Urinary bladder (tissue), 3 donors: ENCODE measurements at regions not wholly inside any gene's neighbourhood (a gene's known extent, or its start where the extent isn't known, plus 50 kb on each side); places are given as distances from the start of the nearest gene placed in this dataset.
"Not testable (repeated sequence)": the region's sequence is repeated elsewhere in the genome, so short reads cannot be mapped to it uniquely, and the experiment has no call there.

Source experiments
- DNase-seq: peaks from one replicate; pipeline ENCODE4 v3.0.0-alpha.2; 2015; ENCODE audit errors: extremely low spot score
- H3K27ac ChIP-seq: one replicate; pipeline ENCODE4 v1.5.1; 2013; ENCODE audit warnings: low read depth, mild to moderate bottlenecking, moderate library complexity
- H3K36me3 ChIP-seq: one replicate; pipeline ENCODE4 v1.6.1; 2013; ENCODE audit warnings: mild to moderate bottlenecking, moderate library complexity; ENCODE audit not compliant: insufficient read depth
- H3K4me1 ChIP-seq: one replicate; pipeline ENCODE4 v1.6.1; 2013; ENCODE audit warnings: mild to moderate bottlenecking, moderate library complexity; ENCODE audit not compliant: insufficient read depth
- H3K4me3 ChIP-seq: one replicate; pipeline ENCODE4 v1.5.1; 2013; ENCODE audit warnings: low read depth, low read length
- WGBS: extraction: QIAGEN DNeasy Blood & Tissue Kit; methylation state at CpG from one replicate; pipeline ENCODE4 v1.1.7; 2013; 5-methylcytosine and 5-hydroxymethylcytosine counted together
- donor health status: healthy with polysubstance abuse.
- donor health status: healthy.

DNA sequence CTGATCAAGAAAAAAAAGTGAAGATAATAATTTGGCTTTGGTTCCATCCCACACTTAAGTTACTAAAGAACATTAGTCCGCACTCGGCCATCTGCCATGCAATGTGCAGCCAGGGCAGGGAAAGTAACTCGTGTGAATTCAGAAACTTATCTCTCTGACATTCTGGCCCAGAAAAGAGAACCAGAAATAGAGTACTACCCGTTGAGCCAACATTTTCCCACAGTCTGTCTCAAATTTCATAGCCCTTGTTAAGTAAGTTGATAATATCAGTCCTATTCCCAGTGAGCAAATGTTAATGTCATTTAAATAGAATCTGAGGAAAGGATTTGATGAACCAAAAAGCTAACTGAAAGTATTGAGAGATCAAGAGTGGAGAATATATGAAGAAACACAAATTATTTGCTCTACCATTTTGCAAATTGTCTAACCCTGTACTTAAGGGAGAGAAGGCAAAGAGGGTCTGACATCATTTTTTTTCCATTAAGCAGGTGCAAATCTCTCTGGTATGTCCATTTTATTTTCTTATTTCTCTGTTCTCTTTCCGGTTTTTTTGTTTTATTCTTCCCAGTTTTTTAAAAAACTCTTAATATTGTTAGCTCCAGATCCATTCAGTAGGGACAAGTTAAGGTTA, 156.3 kb downstream of the NDFIP2 start:
- Histone ChIP-seq H3K27ac (no peak overlapping the region), H3K4me3 (no peak overlapping the region), H3K4me1 (no peaks in the 10 kb centered on the region), H3K36me3 (no peaks in the 10 kb centered on the region)
- DNase-seq = peak; percentile 40
- 32% methylated on average over 5 of the region's 5 CpGs for WGBS

DNA sequence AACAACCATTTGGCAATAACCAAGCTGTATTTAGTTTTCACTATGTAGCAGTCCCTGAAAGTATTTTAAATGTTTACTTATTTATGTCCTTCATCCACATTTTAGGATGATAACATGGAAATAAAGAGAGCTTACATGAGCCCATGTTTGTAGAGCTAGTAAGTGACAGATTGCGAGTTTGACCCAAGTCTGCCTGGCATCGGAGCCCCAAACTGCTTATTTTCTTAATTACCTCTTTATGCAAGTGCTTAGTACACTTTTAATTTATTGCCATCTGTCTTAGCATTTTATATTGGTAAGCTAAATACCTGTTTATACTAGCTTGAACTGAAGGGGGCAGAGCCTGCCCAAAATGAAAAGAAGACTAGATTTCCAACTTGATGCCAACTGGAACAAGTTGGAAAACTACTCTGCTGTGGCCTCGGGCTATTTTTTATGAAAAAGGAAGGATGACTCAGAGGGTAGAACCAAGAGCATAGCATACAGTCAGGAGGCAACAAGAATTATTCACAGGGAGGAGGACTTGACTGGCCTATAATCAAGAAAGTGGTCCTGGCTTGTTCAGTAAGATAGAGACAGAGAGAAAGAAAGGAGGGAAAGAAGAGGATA, 150.2 kb downstream of the NDFIP2 start:
- no peaks in the 10 kb centered on the region for H3K36me3 ChIP-seq
- 63% methylated on average over 3 of the region's 3 CpGs for WGBS
- no peak for DNase-seq
- H3K4me3 ChIP-seq = no peak overlapping the region
- no peak overlapping the region for H3K27ac ChIP-seq
- no peaks in the 10 kb centered on the region for H3K4me1 ChIP-seq

- 31% methylated on average over 4 of the region's 4 CpGs for WGBS
- H3K4me1 ChIP-seq = no peaks in the 10 kb centered on the region
- no peaks in the 10 kb centered on the region for H3K36me3 ChIP-seq
- H3K4me3 ChIP-seq = no peak overlapping the region
- no peak for DNase-seq
- H3K27ac ChIP-seq = no peak overlapping the region
These were observed 147.5 kb downstream of the NDFIP2 start for GRCh38 chr13:79628463-79628862.

GRCh38 chr13:79626924-79627323, 146.0 kb downstream of the NDFIP2 start:
- H3K27ac ChIP-seq = no peak overlapping the region
- H3K4me3 ChIP-seq = no peak overlapping the region
- H3K4me1 ChIP-seq = no peaks in the 10 kb centered on the region
- WGBS = 94% methylated on average over 6 of the region's 6 CpGs
- no peaks in the 10 kb centered on the region for H3K36me3 ChIP-seq
- no peak for DNase-seq

- H3K4me1 ChIP-seq = no peaks in the 10 kb centered on the region
- H3K4me3 ChIP-seq = no peak overlapping the region
- 69% methylated on average over 1 of the region's 1 CpG for WGBS
- DNase-seq = no peak
- H3K27ac ChIP-seq = no peak overlapping the region
- H3K36me3 ChIP-seq = no peaks in the 10 kb centered on the region
These were observed 144.6 kb downstream of the NDFIP2 start for GRCh38 chr13:79625517-79625916.

DNA sequence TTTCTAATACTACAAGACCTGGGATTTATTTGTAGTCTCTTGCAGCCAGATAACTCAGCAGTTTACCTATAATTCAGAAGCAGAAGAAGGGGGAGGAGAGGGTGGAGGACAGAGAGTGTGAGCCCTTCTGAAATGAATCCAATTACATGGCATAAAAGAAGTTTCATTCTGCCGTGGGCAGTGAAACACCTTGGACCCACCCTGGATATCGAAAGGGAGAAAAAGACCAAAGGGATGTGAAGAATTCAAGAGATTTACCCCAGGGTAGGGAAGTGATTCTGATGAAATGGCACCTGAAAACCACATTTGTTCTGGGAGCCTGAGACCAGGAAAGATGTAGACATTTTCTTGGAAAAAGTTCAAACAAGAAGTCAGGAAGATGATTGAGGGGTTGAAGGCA, 140.9 kb downstream of the NDFIP2 start:
- 91% methylated on average over 2 of the region's 2 CpGs for WGBS
- H3K4me1 ChIP-seq = no peaks in the 10 kb centered on the region
- no peak for DNase-seq
- H3K36me3 ChIP-seq = no peaks in the 10 kb centered on the region
- no peak overlapping the region for H3K4me3 ChIP-seq
- no peak overlapping the region for H3K27ac ChIP-seq

DNA sequence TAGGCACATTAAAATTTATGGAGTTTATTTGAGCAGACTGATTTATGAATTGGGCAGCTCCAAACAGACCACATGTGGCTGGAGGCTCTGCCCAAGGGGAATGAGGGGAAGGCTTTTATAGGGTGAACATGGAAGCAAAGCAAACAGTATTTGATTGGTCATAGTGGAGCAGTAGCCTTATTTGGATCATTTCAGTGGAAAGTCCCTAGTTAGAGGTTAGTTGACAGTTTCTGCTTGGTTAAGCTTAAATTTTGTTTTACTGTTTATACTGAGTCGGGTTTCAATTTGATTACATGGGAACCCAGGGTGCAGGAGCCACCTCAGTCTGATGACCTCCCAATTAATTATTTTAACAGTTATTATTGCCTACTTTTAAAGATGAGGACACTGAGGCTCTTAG, 140.5 kb downstream of the NDFIP2 start:
- 86% methylated on average over 1 of the region's 1 CpG for WGBS
- H3K4me1 ChIP-seq = no peaks in the 10 kb centered on the region
- no peak for DNase-seq
- H3K27ac ChIP-seq = no peak overlapping the region
- H3K36me3 ChIP-seq = no peaks in the 10 kb centered on the region
- no peak overlapping the region for H3K4me3 ChIP-seq

- Histone ChIP-seq H3K27ac (no peak overlapping the region), H3K4me1 (no peaks in the 10 kb centered on the region), H3K36me3 (no peaks in the 10 kb centered on the region), H3K4me3 (no peak overlapping the region)
- DNase-seq = no peak
These were observed 133.4 kb downstream of the NDFIP2 start for GRCh38 chr13:79614250-79614918.

DNA sequence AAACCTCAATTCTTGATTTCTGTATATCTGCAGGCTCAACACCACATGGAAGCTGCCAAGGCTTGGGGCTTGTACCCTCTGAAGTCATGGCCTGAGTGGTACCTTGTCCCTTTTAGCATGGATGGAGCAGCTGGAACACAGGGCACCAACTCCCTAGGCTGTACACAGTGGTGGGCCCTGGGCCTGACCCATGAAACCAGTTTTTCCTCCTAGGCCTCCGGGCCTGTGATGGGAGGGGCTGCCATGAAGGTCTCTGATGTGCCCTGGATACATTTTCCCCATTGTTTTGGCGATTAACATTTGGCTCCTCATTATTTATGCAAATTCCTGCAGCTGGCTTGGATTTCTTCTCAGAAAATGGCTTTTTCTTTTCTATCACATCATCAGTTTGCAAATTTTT, 131.6 kb downstream of the NDFIP2 start:
- 80% methylated on average over 2 of the region's 2 CpGs for WGBS
- Histone ChIP-seq H3K4me3 (no peak overlapping the region), H3K27ac (no peak overlapping the region), H3K36me3 (no peaks in the 10 kb centered on the region), H3K4me1 (no peaks in the 10 kb centered on the region)
- DNase-seq = no peak

DNA sequence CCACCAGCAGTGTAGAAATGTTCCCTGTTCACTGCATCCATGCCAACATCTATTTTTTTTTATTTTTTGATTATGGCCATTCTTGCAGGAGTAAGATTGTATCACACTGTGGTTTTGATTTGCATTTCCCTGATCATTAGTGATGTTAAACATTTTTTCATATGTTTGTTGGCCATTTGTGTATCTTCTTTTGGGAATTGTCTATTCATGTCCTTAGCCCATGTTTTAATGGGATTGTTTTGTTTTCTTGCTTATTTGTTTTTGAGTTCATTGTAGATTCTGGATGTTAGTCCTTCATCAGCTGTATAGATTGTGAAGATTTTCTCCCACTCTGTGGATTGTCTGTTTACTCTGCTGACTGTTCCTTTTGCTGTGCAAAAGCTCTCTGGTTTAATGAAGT, 126.9 kb downstream of the NDFIP2 start:
- DNase-seq, H3K27ac ChIP-seq, H3K4me1 ChIP-seq, H3K4me3 ChIP-seq, H3K36me3 ChIP-seq: not testable (repeated sequence)
